K562 (cell line): ENCODE measurements at regions not wholly inside any gene's neighbourhood (a gene's known extent, or its start where the extent isn't known, plus 50 kb on each side); places are given as distances from the start of the nearest gene placed in this dataset.

Source experiments
- ATAC-seq: fragments of 200-7000 bp; cut with Tn5 transposase; 3 replicates; pipeline ENCODE4 v1.9.1; 2020; ENCODE audit warnings: moderate library complexity
- BruUV-seq: library from RNA; stranded (reverse); fragments of 400-500 nt; replicated peaks from 2 replicates; lab custom pipeline; 2021; lab: Mats Ljungman, UMichigan
- CTCF ChIA-PET: fragments of 300-600 bp; formaldehyde crosslinking; extraction: SDS; loops from one replicate; lab custom pipeline; 2021; ENCODE audit warnings: low intra/inter-chr PET ratio; lab: Yijun Ruan, JAX
- POLR2A ChIA-PET: fragments of 300-600, 350-650 bp; sonication (Branson Sonifier 250); formaldehyde crosslinking; extraction: SDS; loops from one replicate; lab custom pipeline; 2021; ENCODE audit warnings: antibody characterized with exemption, inconsistent platforms; lab: Yijun Ruan, JAX
- DNase-seq, 4 experiments: peaks; one replicate each; pipeline versions ENCODE4 v3.0.0 to v3.0.0-alpha.2; 2011 to 2018; ENCODE audit warnings: low spot score in 3 of 4, mixed read lengths in 3 of 4; ENCODE audit errors: extremely low read depth in 1 of 4
- FAIRE-seq: peaks from 2 replicates; lab custom pipeline; 2011; peaks lifted over from hg19 to GRCh38; lab: Jason Lieb, UNC
- H2AFZ ChIP-seq: 2 replicates; pipeline ENCODE4 v1.6.0; 2011; ENCODE audit warnings: low read depth, low read length, control low read depth, inconsistent platforms
- H3K27ac ChIP-seq: fragments of 200-600 bp; 3 replicates; pipeline ENCODE4 v1.8.0; 2011; ENCODE audit warnings: low read depth, mild to moderate bottlenecking, control low read depth, inconsistent platforms, low read length, moderate library complexity, mixed read lengths; ENCODE audit errors: extremely low read depth
- H3K27me3 ChIP-seq, 2 experiments: fragments of 300-600 bp in 1 of 2; 2 replicates in 1 of 2; 3 replicates in 1 of 2; pipeline versions ENCODE4 v1.6.0 to v1.8.0; 2011; ENCODE audit warnings: inconsistent platforms in 2 of 2, low read length in 2 of 2, mild to moderate bottlenecking in 1 of 2, mixed read lengths in 1 of 2, moderate library complexity in 1 of 2; ENCODE audit not compliant: control insufficient read depth in 2 of 2, insufficient read depth in 2 of 2
- H3K36me3 ChIP-seq: fragments of 300-600 bp; 3 replicates; pipeline ENCODE4 v1.8.0; 2011; ENCODE audit warnings: mild to moderate bottlenecking, low read length, inconsistent platforms; ENCODE audit not compliant: control insufficient read depth, insufficient read depth
- H3K4me1 ChIP-seq, 2 experiments: fragments of 200-600 bp in 1 of 2; replicated peaks in 1 of 2; 2 replicates in 1 of 2; 3 replicates in 1 of 2; pipeline versions ENCODE4 v1.5.1 to v1.8.0; 2011; ENCODE audit warnings: inconsistent platforms in 2 of 2, low read length in 2 of 2, mild to moderate bottlenecking in 1 of 2, mixed read lengths in 1 of 2, moderate library complexity in 1 of 2; ENCODE audit not compliant: control insufficient read depth in 2 of 2, insufficient read depth in 2 of 2
- H3K4me2 ChIP-seq: 2 replicates; pipeline ENCODE4 v1.6.1; 2011; ENCODE audit warnings: low read length, control low read depth, inconsistent platforms, mixed read lengths; ENCODE audit not compliant: insufficient read depth
- H3K4me3 ChIP-seq: fragments of 200-600 bp; sonication (generic), shearing (Covaris generic); 2 replicates; pipeline ENCODE4 v1.5.1; 2016; ENCODE audit warnings: control low read depth, inconsistent platforms
- H3K79me2 ChIP-seq: fragments of 200-600 bp; 3 replicates; pipeline ENCODE4 v1.8.0; 2011; ENCODE audit warnings: low read length, inconsistent platforms; ENCODE audit not compliant: control insufficient read depth, insufficient read depth
- H3K9ac ChIP-seq, 2 experiments: 2 replicates each; pipeline versions ENCODE4 v1.6.0 to v1.6.1; 2011; ENCODE audit warnings: low read depth in 2 of 2, low read length in 2 of 2, control low read depth in 1 of 2, inconsistent platforms in 1 of 2, mild to moderate bottlenecking in 1 of 2, mixed read lengths in 1 of 2; ENCODE audit not compliant: insufficient read depth in 1 of 2
- H3K9me1 ChIP-seq: one replicate; pipeline ENCODE4 v1.6.0; 2011; ENCODE audit warnings: inconsistent platforms, mild to moderate bottlenecking, low read length, moderate library complexity; ENCODE audit not compliant: control insufficient read depth, insufficient read depth
- H3K9me3 ChIP-seq: replicated peaks from 2 replicates; pipeline ENCODE4 v1.5.1; 2011; ENCODE audit warnings: low read depth, low read length, inconsistent platforms; ENCODE audit not compliant: control insufficient read depth, insufficient read depth
- H4K20me1 ChIP-seq: replicated peaks from 2 replicates; pipeline ENCODE4 v1.6.1; 2011; ENCODE audit warnings: low read length, inconsistent platforms, mixed read lengths; ENCODE audit not compliant: control insufficient read depth, insufficient read depth
- BDP1 ChIP-seq: IDR thresholded peaks from 3 replicates; pipeline ENCODE4 v1.6.1; 2011; ENCODE audit not compliant: insufficient read length, insufficient read depth
- CHCHD3 ChIP-seq: fragments of 250-450 bp; sonication (Bioruptor Pico); IDR thresholded peaks from 2 replicates; pipeline ENCODE4 v2.1.2; 2022; ENCODE audit warnings: mild to moderate bottlenecking
- CHD4 ChIP-seq: fragments of 200-600 bp; sonication (generic); IDR thresholded peaks from 3 replicates; pipeline ENCODE4 v1.6.1; 2012; ENCODE audit warnings: low read depth, mild to moderate bottlenecking, mixed read lengths, low read length, inconsistent platforms; ENCODE audit not compliant: insufficient read depth, insufficient replicate concordance, poor library complexity, severe bottlenecking
- HDAC3 ChIP-seq: fragments of 450-650 bp; IDR thresholded peaks from 2 replicates; pipeline ENCODE4 v1.6.1; 2018; ENCODE audit warnings: borderline replicate concordance, mild to moderate bottlenecking, moderate library complexity; ENCODE audit not compliant: partially characterized antibody
- NFRKB ChIP-seq: fragments of 450-650 bp; IDR thresholded peaks from 2 replicates; pipeline ENCODE4 v1.6.1; 2016; ENCODE audit warnings: low read depth
- POLR2A ChIP-seq: fragments of 450-650 bp; conservative IDR thresholded peaks from 2 replicates; pipeline ENCODE4 v1.6.1; 2016
- RBM34 ChIP-seq: fragments of 200-400 bp; formaldehyde crosslinking; IDR thresholded peaks from 2 replicates; pipeline ENCODE4 v1.6.1; 2018; ENCODE audit warnings: low read length, borderline replicate concordance; ENCODE audit not compliant: insufficient read depth
- SMARCC2 ChIP-seq: fragments of 450-650 bp; IDR thresholded peaks from 2 replicates; pipeline ENCODE4 v1.6.1; 2017; ENCODE audit warnings: antibody characterized with exemption, moderate library complexity, mild to moderate bottlenecking, low read depth
- ZNF324 ChIP-seq: fragments of 250-450 bp; sonication (Bioruptor Pico); IDR thresholded peaks from 2 replicates; pipeline ENCODE4 v1.4.0; 2020; ENCODE audit warnings: mild to moderate bottlenecking
- ZNF695 ChIP-seq: fragments of 450-650 bp; formaldehyde crosslinking; IDR thresholded peaks from 2 replicates; pipeline ENCODE4 v1.4.0; 2020; ENCODE audit warnings: mild to moderate bottlenecking, moderate library complexity
- WGBS: fragments of 100-300 bp; shearing (Covaris generic); methylation state at CpG from one replicate; pipeline ENCODE4 v1.1.6; 2016; ENCODE audit warnings: low coverage, mixed read lengths; ENCODE audit not compliant: insufficient coverage; ENCODE audit errors: missing lambda C conversion rate; 5-methylcytosine and 5-hydroxymethylcytosine counted together
- in situ Hi-C: fragments of 300-500 bp; cut with MboI; formaldehyde crosslinking; loops from 4 replicates; pipeline ENCODE4 v1.15.0; 2018; ENCODE audit warnings: inconsistent platforms, mixed read lengths
- intact Hi-C: fragments of 100-400 bp; cut with micrococcal nuclease; formaldehyde crosslinking; loops from 2 replicates; pipeline ENCODE4 v1.14.2; 2022
- TF ChIP-seq, protein P1 (sequence below): sonication (generic); formaldehyde crosslinking; IDR thresholded peaks from 2 replicates; pipeline ENCODE4 v1.8.1; 2023; ENCODE audit warnings: missing genetic modification reagents, mild to moderate bottlenecking, borderline replicate concordance
- TF ChIP-seq, protein P2 (sequence below), 2 experiments: fragments of 150-350 bp in 1 of 2; IDR thresholded peaks; 2 replicates each; pipeline ENCODE4 v1.6.1; 2012 to 2016; ENCODE audit warnings: low read depth in 2 of 2, low read length in 2 of 2, mild to moderate bottlenecking in 1 of 2, moderate library complexity in 1 of 2
- TF ChIP-seq, protein P3 (sequence below): IDR thresholded peaks from 2 replicates; pipeline ENCODE4 v1.6.1; 2011; ENCODE audit not compliant: insufficient read length; ENCODE audit errors: extremely low read depth

DNA sequence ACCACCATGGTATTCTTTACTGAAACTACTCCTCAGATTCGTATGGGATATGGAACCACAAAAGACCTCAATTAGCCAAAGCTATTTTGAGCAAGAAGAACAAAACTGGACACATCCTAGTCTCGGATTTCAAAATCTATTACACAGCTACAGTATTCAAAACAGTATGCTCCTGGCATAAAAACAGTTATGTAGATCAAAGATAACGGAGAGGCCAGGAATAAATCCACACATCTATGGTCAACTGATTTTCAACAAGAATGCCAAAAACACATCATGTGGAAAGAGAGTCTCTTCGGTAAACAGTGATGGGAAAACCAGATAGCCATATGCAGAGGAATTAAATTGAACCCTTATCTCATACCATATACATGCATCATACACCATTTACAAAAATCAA, 155.3 kb downstream of the SPCS3 start:
- WGBS = 0% methylated on average over 4 of the region's 4 CpGs
- TF ChIP-seq HDAC3 (no peak), BDP1 (no peak), SMARCC2 (no peak), RBM34 (no peak), CHCHD3 (CRISPR knock-in tag) (no peak), ZNF324 (CRISPR knock-in tag) (no peak), CHD4 (no peak), POLR2A (no peak), ZNF695 (CRISPR knock-in tag) (no peak), NFRKB (no peak)
- TF ChIP-seq, protein P1, sequence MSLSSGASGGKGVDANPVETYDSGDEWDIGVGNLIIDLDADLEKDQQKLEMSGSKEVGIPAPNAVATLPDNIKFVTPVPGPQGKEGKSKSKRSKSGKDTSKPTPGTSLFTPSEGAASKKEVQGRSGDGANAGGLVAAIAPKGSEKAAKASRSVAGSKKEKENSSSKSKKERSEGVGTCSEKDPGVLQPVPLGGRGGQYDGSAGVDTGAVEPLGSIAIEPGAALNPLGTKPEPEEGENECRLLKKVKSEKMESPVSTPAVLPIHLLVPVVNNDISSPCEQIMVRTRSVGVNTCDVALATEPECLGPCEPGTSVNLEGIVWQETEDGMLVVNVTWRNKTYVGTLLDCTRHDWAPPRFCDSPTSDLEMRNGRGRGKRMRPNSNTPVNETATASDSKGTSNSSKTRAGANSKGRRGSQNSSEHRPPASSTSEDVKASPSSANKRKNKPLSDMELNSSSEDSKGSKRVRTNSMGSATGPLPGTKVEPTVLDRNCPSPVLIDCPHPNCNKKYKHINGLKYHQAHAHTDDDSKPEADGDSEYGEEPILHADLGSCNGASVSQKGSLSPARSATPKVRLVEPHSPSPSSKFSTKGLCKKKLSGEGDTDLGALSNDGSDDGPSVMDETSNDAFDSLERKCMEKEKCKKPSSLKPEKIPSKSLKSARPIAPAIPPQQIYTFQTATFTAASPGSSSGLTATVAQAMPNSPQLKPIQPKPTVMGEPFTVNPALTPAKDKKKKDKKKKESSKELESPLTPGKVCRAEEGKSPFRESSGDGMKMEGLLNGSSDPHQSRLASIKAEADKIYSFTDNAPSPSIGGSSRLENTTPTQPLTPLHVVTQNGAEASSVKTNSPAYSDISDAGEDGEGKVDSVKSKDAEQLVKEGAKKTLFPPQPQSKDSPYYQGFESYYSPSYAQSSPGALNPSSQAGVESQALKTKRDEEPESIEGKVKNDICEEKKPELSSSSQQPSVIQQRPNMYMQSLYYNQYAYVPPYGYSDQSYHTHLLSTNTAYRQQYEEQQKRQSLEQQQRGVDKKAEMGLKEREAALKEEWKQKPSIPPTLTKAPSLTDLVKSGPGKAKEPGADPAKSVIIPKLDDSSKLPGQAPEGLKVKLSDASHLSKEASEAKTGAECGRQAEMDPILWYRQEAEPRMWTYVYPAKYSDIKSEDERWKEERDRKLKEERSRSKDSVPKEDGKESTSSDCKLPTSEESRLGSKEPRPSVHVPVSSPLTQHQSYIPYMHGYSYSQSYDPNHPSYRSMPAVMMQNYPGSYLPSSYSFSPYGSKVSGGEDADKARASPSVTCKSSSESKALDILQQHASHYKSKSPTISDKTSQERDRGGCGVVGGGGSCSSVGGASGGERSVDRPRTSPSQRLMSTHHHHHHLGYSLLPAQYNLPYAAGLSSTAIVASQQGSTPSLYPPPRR (CRISPR knock-in tag) = no peak
- TF ChIP-seq, protein P2, sequence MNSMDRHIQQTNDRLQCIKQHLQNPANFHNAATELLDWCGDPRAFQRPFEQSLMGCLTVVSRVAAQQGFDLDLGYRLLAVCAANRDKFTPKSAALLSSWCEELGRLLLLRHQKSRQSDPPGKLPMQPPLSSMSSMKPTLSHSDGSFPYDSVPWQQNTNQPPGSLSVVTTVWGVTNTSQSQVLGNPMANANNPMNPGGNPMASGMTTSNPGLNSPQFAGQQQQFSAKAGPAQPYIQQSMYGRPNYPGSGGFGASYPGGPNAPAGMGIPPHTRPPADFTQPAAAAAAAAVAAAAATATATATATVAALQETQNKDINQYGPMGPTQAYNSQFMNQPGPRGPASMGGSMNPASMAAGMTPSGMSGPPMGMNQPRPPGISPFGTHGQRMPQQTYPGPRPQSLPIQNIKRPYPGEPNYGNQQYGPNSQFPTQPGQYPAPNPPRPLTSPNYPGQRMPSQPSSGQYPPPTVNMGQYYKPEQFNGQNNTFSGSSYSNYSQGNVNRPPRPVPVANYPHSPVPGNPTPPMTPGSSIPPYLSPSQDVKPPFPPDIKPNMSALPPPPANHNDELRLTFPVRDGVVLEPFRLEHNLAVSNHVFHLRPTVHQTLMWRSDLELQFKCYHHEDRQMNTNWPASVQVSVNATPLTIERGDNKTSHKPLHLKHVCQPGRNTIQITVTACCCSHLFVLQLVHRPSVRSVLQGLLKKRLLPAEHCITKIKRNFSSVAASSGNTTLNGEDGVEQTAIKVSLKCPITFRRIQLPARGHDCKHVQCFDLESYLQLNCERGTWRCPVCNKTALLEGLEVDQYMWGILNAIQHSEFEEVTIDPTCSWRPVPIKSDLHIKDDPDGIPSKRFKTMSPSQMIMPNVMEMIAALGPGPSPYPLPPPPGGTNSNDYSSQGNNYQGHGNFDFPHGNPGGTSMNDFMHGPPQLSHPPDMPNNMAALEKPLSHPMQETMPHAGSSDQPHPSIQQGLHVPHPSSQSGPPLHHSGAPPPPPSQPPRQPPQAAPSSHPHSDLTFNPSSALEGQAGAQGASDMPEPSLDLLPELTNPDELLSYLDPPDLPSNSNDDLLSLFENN (IDR thresholded peaks at IDR 0.05; ENCODE audit: low read depth in 2 of 2, low read length in 2 of 2) = no peak
- TF ChIP-seq, protein P3, sequence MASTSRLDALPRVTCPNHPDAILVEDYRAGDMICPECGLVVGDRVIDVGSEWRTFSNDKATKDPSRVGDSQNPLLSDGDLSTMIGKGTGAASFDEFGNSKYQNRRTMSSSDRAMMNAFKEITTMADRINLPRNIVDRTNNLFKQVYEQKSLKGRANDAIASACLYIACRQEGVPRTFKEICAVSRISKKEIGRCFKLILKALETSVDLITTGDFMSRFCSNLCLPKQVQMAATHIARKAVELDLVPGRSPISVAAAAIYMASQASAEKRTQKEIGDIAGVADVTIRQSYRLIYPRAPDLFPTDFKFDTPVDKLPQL = no peak

More for the DNA sequence above, 155.3 kb downstream of the SPCS3 start:
- Histone ChIP-seq H3K36me3 (no peaks in the 10 kb centered on the region), H3K27me3 (no peaks in the 10 kb centered on the region), H3K9ac (no peak overlapping the region), H3K9me1 (no peaks in the 10 kb centered on the region), H3K27ac (no peak overlapping the region), H3K9me3 (no peaks in the 10 kb centered on the region), H3K4me2 (no peak overlapping the region), H3K4me1 (no peaks in the 10 kb centered on the region), H3K79me2 (no peaks in the 10 kb centered on the region), H3K4me3 (no peak overlapping the region), H2AFZ (no peak overlapping the region), H4K20me1 (no peaks in the 10 kb centered on the region)
- BruUV-seq = no TSS peak
- ChIA-PET CTCF (no interaction called here), POLR2A (no interaction called here)
- ATAC-seq (no peak), DNase-seq (no peak), FAIRE-seq (no peak)
- intact Hi-C loops (no loop called here), in situ Hi-C loops (no loop called here)
